ENCODE measurements at regions not wholly inside any gene's neighbourhood (a gene's known extent, or its start where the extent isn't known, plus 50 kb on each side); places are given as distances from the start of the nearest gene placed in this dataset.
"Not testable (repeated sequence)": the region's sequence is repeated elsewhere in the genome, so short reads cannot be mapped to it uniquely, and the experiment has no call there.

DNA sequence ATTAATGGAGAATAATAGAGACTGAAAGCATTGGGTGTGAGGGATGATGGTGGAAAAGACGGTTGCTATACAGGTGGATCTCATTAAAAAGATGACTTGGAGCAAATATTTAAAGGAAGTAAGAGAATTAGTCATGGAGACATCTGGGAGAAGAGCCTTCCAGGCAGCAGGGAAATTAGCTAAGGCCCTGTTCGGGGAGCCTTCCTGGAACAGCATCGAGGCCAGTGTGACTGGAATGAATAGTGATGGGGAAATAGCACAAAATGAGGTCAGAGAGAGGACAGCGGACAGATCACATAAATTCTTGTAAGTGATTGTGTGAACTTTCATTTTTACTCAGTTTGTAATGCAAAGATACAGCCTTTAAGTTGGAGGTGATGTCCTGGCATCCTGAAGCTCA lies 842.3 kb downstream of the SLC6A15 start:
- FAIRE-seq = no peak
- no peak for TF ChIP-seq POLR2A (IDR thresholded peaks at IDR 0.05; ENCODE audit: low read depth, low read length)
- no peak for DNase-seq (ENCODE audit: insufficient read length, low spot score)

- no peak for DNase-seq (ENCODE audit: insufficient read length, low spot score)
- no peak for TF ChIP-seq POLR2A (IDR thresholded peaks at IDR 0.05; ENCODE audit: low read depth, low read length)
- FAIRE-seq = no peak
Measured at GRCh38 chr12:84069699-84070098, 842.9 kb downstream of the SLC6A15 start.

DNA sequence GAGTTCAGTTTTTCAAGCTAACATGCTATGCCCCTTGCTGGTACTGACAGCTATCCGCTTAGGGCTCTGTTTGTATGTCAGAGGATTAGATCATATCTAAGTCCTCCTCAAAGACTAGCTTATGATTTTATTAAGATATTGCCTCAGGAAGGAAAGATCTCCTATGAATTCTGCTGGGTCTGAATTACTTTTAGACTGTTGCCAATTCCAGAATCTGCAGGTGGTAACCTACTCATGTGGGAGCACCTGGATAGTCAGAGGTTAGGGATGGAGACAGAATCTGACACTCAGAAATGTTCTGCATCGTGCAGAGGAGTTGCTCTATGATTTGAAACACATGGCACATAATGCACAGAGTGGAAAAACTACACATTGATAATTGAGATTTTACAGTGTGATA lies 843.4 kb downstream of the SLC6A15 start:
- no peak for FAIRE-seq
- no peak for TF ChIP-seq POLR2A (IDR thresholded peaks at IDR 0.05; ENCODE audit: low read depth, low read length)
- no peak for DNase-seq (ENCODE audit: insufficient read length, low spot score)

DNA sequence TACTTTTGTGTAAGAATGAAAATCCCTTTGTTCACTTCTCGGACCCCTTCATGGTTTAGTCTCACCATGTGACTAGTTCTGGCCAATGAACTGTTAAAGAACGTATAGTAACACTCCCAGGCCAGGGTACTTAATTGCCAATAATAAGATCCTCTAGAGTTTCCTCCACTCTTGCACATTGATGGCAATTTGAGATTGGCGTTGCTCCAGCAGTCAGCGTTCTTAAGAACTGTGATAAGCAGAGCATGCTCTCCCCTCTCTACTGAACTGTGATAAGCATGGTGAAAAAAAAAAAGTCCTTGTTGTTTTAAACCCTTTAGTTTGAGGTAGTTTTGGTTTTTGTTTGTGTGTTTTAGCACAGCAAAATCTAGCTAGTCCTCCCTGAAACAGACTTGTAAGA lies 854.5 kb downstream of the SLC6A15 start:
- no peak for DNase-seq (ENCODE audit: insufficient read length, low spot score)
- no peak for FAIRE-seq
- no peak for TF ChIP-seq POLR2A (IDR thresholded peaks at IDR 0.05; ENCODE audit: low read depth, low read length)

- FAIRE-seq (no peak), DNase-seq (ENCODE audit: insufficient read length, low spot score) (no peak)
- no peak for TF ChIP-seq POLR2A (IDR thresholded peaks at IDR 0.05; ENCODE audit: low read depth, low read length)
Measured at GRCh38 chr12:84054811-84055210, 857.8 kb downstream of the SLC6A15 start.

- no peak for DNase-seq (ENCODE audit: insufficient read length, low spot score)
- no peak for FAIRE-seq
- no peak for TF ChIP-seq POLR2A (IDR thresholded peaks at IDR 0.05; ENCODE audit: low read depth, low read length)
Measured at GRCh38 chr12:84047881-84048280, 864.7 kb downstream of the SLC6A15 start.

- TF ChIP-seq POLR2A (IDR thresholded peaks at IDR 0.05; ENCODE audit: low read depth, low read length) = no peak
- no peak for DNase-seq (ENCODE audit: insufficient read length, low spot score)
- no peak for FAIRE-seq
Measured at GRCh38 chr12:84046859-84047258, 865.7 kb downstream of the SLC6A15 start.

DNA sequence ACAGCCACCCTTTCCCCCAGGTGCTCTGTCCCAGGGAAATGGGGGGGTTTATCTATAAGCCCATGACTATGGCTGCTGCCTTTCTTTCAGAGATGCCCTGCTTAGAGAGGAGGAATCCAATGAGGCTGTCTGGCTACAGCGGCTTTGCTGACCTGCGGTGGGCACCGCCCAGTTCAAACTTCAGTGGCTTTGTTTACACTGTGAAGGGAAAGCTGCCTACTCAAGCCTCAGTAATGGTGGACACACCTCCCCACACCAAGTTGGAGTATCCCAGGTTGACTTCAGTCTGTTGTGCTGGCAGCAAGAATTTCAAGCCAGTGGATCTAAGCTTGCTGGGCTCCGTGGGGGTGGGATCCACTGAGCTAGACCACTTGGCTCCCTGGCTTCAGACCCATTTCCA lies 869.2 kb downstream of the SLC6A15 start:
- FAIRE-seq (no peak), DNase-seq (ENCODE audit: insufficient read length, low spot score) (no peak)
- TF ChIP-seq POLR2A (IDR thresholded peaks at IDR 0.05; ENCODE audit: low read depth, low read length) = no peak

DNA sequence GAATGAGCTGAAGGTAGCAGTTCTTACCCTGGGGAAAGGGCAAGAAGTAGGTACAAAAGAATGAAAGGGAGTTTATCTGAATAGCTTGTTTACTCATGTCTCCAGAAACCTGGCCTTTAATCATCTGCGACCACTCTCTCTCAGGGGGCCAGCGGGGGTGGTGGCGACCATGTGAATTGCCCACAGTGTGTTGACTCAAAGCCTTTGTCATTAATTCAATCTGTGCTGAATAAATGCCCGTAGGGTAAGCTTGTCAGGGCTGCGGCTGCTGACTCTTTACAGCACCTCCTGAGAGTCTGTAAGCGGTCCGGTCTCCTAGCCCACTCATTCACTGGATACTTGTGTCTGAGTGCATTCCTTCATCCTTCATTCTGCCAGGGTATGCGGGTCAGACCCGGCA lies 874.4 kb downstream of the SLC6A15 start:
- no peak for TF ChIP-seq POLR2A (IDR thresholded peaks at IDR 0.05; ENCODE audit: low read depth, low read length)
- DNase-seq (ENCODE audit: insufficient read length, low spot score) = no peak
- FAIRE-seq = no peak

DNA sequence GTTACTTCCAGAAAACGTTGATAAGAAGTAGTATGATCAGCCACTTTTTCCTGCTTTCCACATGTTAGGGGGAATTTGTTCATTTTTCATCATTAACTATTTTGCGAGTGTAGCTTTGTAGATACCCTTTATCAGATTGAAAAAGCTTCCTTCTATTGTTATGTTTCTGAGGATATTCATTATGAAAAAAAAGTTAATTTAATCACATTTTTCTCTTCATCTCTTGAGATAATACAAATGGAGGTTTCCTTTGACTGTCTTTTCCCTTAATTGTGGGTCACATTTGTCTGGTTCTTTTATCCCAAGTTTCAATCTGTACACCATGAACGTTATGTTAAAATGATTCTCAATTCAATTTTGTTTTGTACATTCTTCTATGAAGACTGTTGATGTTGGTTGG lies 875.7 kb downstream of the SLC6A15 start:
- TF ChIP-seq POLR2A (IDR thresholded peaks at IDR 0.05; ENCODE audit: low read depth, low read length) = no peak
- FAIRE-seq (no peak), DNase-seq (ENCODE audit: insufficient read length, low spot score) (no peak)

DNA sequence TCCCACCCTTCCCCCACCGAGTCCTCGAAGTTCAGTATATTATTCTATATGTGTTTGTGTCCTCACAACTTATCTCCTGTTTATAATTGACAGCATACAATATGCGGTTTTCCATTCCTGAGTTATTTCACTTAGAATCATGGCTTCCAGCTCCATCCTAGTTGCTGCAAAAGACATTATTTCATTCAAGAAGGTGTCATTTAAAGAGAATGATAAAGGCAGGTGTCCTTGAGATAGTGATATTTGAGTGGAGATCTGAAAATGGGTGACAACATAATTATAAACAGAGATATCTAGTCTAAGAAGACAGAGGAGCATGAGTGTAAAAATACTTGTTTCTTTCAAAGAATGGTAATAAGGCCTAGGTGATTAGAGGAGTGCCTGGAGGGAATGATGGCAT lies 876.8 kb downstream of the SLC6A15 start:
- FAIRE-seq (no peak), DNase-seq (ENCODE audit: insufficient read length, low spot score) (no peak)
- TF ChIP-seq POLR2A (IDR thresholded peaks at IDR 0.05; ENCODE audit: low read depth, low read length) = no peak

DNA sequence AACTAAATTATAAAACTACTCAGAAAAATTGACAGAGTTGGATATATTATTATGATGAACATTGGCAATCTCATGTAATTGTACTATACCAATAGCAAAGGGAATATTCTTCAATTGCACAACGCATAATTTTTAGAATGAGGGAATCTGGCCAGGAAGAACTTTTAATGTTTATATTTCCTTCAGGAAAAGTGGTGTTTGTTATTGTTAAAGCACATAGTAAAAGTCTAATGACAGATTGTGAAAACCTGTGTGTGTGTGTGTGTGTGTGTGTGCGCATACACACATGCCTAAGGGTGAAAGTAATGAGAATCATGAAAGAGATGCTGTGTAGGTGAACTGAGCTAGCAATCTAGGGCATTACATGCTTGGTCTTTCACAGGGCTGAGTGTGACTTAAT lies 877.7 kb downstream of the SLC6A15 start:
- DNase-seq (ENCODE audit: insufficient read length, low spot score) (no peak), FAIRE-seq (no peak)
- TF ChIP-seq POLR2A (IDR thresholded peaks at IDR 0.05; ENCODE audit: low read depth, low read length) = no peak

DNA sequence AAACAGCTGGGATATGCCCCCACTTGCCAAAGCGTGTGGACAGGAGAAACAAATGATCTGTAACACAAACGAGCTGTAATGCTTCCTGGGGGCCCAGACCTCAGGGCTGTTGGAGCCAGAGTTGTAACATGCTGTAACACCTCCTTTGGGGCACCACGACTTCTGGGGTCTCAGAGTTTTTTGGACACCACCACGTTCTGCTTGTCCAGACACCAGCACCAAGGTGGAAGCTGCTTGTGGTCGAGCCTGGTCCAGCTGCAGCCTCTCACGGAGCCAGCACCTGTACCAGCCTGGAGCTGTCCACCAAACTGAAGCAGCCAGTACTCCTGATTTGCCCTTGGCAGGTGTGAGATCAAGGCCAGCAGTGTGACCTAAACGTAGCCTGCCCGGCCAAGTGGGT lies 879.4 kb downstream of the SLC6A15 start:
- DNase-seq (ENCODE audit: insufficient read length, low spot score) = no peak
- TF ChIP-seq POLR2A (IDR thresholded peaks at IDR 0.05; ENCODE audit: low read depth, low read length) = no peak
- FAIRE-seq = no peak

GRCh38 chr12:84018556-84019179 lies 893.9 kb downstream of the SLC6A15 start:
- DNase-seq (ENCODE audit: insufficient read length, low spot score) = not testable (repeated sequence)
- peak; percentile 23 for FAIRE-seq

- no peak for TF ChIP-seq POLR2A (IDR thresholded peaks at IDR 0.05; ENCODE audit: low read depth, low read length)
- DNase-seq (ENCODE audit: insufficient read length, low spot score) = no peak
- FAIRE-seq = no peak
Measured at GRCh38 chr12:84016956-84017355, 895.6 kb downstream of the SLC6A15 start.

GRCh38 chr12:83997423-83997822 lies 915.2 kb downstream of the SLC6A15 start:
- FAIRE-seq (no peak), DNase-seq (ENCODE audit: insufficient read length, low spot score) (no peak)
- TF ChIP-seq POLR2A (IDR thresholded peaks at IDR 0.05; ENCODE audit: low read depth, low read length) = no peak

All from H54 (cell line).